Right ventricle myocardium superior (tissue), 1 donor: ENCODE measurements at regions not wholly inside any gene's neighbourhood (a gene's known extent, or its start where the extent isn't known, plus 50 kb on each side); places are given as distances from the start of the nearest gene placed in this dataset.
A peak's percentile ranks its signal among the peaks of the same experiment; 100 is the strongest.
"Not testable (repeated sequence)": the region's sequence is repeated elsewhere in the genome, so short reads cannot be mapped to it uniquely, and the experiment has no call there.

ENCODE experiments used
- ATAC-seq: fragments of 200-7000 bp; cut with Tn5 transposase; one replicate; pipeline ENCODE4 v1.9.1; 2020; ENCODE audit warnings: mild to moderate bottlenecking; ENCODE audit not compliant: poor library complexity
- DNase-seq: peaks from one replicate; pipeline ENCODE4 v3.0.0-alpha.2; 2020
- intact Hi-C: fragments of 100-400 bp; cut with DNase I; formaldehyde crosslinking; loops from one replicate; pipeline ENCODE4 v1.11.2; 2022
- donor health status: DM: no; HTN: yes; CAD: no; lungs with severe emphysema.

DNA sequence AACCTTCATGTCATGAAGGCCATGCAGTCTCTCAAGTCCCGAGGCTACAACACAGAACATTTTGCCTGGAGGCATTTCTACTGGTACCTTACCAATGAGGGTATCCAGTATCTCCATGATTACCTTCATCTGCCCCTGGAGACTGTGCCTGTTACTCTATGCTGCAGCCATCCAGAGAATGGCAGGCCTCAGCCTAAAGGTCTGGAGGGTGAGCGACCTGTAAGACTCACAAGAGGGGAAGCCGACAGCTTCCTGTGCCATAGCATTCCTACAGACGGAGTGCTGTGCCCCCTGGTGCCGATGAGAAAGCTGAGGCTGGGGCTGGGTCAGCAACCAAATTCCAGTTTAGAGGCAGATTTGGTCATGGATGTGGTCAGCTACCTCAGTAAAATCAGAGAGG is 51.3 kb upstream of the CADPS start:
- ATAC-seq (peak; percentile 58), DNase-seq (no peak)
- intact Hi-C loops = loop anchor here (10.0 kb wide), 1 partner anchor 262 kb away; no protein-coding TSS in a partner anchor

DNA sequence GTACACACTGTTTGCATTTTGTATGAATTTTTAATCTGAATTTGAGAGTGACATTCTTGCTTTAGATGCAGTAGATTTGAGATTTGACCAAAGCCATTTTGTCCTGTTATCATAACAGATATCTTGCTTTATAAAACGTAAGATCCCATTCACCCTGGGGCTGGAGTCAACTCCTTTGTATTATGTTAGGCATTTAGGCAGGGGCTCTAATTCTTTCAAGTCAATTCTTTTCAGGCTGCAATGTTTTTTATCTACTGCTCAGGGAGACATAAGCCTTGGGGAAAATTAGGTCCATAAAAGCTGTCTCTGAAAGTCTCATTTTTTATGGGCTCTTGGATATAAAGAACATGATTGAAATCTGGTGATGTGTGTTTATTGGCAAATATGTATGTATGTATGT is 53.0 kb upstream of the CADPS start:
- intact Hi-C loops = loop anchor here (10.0 kb wide), 1 partner anchor 263 kb away; no protein-coding TSS in a partner anchor
- no peak for ATAC-seq

DNA sequence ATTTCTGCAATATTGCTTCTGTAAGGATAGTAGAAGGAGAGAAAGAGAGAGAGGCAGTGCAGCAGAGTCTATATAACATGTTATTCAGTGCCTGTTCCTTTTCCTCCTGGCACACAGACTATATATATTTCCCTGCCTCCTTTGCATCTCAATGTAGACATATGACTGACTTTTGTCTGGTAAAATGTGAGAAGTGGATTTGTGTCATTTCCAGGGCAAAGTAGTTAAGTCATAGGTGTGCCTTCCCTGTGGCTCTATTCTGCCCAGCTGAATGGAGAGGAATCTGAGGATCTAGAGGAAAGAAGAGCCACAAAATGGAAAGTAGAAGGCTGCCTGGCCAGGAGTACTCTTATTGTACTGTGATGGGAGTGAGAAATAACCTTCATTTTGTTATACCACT is 54.6 kb upstream of the CADPS start:
- intact Hi-C loops = loop anchor here (10.0 kb wide), 1 partner anchor 265 kb away; no protein-coding TSS in a partner anchor
- ATAC-seq = no peak
- no peak for DNase-seq

More for the DNA sequence above, 53.0 kb upstream of the CADPS start:
- DNase-seq = no peak

DNA sequence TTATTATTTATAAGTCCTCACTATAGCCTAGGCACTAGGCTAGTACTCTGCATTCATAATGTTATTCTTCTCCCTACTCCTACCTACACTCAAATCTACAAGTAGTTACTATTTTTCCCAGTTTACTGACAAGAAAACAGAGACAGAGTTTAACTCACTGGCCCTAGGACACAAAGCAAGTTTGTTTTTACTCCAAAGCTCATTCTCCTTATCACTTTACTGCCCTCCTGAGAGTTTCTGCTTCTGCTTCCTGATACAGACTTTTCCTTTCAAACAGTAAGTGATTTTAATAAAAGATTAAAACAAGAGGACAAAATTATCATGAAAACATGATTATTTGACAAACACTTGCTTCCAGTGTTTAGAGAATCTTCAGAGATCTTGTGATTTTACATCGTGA is 60.6 kb upstream of the CADPS start:
- DNase-seq = no peak
- intact Hi-C loops = no loop called here
- no peak for ATAC-seq

DNA sequence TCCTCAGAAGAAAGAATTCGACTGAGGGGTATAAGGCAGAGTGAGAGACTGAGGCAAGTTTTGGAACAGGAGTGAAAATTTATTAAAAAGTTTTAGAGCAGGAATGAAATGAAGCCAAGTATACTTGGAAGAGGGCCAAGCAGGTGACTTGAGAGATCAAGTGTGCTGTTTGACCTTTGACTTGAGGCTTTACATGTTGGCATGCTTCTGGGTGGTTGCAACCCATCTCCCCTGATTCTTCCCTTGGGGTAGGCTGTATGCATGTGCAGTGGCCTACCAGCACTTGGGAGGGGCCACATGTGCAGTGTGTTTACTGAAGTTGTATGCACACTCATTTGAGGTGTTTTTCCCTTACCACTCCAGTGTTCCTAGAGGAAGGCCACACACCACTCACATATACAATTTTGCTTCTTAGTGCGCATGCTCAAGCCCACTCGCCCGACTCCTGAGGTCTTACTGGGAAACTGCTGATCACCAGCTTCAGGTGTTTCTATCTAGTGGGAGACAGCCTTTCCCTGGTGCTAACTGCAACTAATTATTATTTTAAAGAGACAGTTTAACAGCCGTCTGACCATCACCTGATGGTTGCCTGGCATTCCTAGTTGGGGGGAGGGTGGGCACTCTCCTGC is 61.5 kb upstream of the CADPS start:
- intact Hi-C loops = no loop called here
- no peak for DNase-seq
- ATAC-seq = no peak

DNA sequence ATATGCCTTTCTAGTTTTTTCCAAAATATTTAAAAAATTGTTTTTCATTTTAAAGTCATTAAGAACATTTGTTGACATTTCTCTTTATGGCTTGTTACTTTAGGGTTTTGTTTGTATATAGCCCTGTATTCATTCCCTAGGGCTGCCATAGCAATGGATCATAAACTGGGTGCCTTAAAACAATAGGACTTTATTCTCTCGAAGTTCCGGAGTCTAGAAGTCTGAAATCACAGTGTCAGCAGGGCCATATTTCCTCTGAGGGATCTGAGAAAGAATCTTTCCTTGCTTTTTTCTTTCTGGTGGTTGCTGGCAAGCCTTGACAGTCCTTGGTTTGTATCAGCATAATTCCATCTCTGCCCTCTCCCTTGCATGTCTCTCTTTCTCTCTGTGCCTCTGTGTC is 63.4 kb upstream of the CADPS start:
- intact Hi-C loops = no loop called here
- no peak for ATAC-seq

DNA sequence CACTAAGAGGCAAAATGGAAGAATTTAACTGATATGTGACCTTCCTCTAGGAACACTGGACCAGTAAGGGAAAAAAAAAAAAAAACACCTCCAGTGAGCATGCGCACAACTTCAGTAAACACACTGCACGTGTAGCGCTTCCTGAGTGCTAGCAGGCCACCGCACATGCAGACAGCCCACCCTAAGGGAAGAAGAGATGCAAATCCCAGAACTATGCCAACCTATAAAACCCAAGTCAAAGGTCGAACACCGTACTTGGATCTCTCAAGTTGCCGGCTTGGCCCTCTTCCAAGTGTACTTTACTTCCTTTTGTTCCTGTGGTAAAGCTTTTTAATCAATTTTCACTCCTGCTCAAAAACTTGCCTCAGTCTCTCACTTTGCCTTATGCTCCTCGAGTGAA is 64.5 kb upstream of the CADPS start:
- intact Hi-C loops = no loop called here
- no peak for ATAC-seq
- DNase-seq = no peak

More for the DNA sequence above, 63.4 kb upstream of the CADPS start:
- no peak for DNase-seq

DNA sequence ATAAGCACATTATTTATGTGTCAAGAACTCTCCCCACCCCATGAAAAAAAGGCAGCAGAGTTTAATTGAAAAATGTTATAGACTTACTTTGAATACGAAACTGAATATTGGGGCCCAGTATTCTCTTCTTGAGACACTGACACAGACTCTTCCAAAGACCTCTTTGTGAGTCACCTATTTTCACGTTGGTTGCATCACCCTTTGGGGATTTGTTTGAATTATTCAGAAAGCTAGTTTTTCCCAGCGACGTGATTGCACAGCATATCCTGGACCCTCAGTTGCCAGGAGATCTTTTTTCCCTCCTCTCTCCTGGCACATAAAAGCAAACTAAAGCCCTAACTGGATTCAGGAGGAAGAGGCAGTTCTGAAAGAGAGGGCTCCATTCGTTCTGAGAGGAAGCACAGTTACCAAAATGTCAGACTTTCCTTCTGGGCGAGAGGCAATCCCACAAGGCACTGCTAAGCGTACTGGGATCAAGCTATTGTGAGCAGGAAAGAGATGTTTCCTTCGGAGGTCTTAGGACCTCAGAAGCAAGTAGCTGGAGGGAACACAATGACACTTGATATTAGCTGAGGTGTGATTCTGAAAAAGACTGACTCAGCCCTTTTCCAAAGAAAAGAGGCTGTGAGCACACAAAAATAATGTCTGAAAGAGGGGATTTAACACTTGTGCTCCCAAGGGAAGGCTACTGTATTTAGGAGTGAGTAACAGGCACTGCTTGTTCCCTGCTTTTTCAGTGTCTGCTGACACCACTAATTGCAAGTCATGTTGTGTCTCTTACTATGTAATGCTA is 65.8 kb upstream of the CADPS start:
- no peak for ATAC-seq
- intact Hi-C loops = no loop called here
- no peak for DNase-seq

DNA sequence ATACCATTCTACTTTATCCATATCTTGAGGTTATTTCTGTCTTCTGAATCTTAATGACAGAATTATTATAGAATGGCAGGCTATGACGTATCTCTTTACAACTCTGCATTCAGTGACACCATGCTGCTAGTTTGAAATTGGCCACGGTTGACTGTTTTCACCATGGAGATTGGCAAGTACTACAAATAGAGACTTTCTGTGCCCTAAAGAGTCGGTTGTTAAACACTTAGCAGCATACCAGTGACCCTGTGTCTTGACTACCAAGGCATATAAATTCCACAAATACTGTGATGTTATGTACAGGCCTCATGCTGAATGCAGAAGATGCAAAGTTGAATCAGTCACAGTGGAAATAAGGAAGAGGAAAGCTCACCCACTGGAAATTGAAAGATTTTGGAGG is 67.0 kb upstream of the CADPS start:
- intact Hi-C loops = no loop called here
- no peak for DNase-seq
- no peak for ATAC-seq

DNA sequence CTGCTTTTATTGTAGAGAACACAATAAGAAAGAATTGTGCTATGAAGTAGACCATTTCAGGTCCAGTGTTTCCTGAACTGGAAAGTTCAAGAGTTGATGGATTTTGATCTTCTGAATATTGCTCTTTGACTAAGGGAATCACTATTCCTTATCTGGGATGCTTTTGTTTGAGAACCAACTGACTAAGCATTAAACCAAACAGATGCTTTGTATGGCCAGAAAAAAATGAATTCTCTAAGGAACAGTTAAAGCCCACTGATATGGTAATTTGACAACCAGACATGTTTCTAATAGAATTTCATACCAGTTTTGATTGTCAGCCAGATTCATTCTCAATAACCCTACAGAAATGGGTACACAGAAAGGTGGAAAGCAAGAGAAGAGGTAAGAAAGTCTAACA is 67.5 kb upstream of the CADPS start:
- DNase-seq = no peak
- ATAC-seq = no peak
- intact Hi-C loops = no loop called here

DNA sequence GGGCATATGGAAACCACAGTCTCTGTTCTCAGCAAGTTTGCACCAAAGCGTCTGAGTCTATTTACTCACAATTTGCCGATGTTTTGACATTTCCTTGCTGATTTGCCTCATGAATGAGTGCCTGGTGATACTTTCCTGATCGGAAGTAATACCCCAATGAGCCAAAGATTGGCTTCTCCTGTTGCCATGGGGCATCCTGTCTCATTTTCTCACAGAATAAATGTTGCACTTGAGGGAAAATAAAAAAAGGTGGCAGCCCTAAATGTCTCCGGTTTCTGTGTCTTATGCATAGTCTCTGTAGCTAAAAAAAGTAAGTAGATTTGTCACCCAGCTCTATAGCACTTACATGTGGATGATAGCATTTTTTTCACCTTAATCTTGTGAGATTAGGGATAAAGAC is 73.7 kb upstream of the CADPS start:
- DNase-seq (no peak), ATAC-seq (no peak)
- intact Hi-C loops = no loop called here

DNA sequence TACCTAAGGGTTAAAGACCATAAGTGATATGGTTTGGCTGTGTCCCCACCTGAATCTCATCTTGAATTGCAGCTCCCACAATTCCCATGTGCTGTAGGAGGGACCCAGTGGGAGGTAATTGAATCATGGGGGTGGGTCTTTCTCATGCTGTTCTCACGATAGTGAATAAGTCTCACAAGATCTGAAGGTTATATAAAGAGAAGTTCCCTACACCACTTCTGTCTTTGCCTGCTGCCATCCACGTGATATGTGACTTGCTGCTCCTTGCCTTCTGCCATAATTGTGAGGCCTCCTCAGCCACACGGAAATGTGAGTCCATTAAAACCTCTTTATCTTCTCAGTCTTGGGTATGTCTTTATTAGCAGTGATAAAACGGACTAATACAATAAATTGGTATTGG is 75.0 kb upstream of the CADPS start:
- intact Hi-C loops = no loop called here
- DNase-seq = no peak
- no peak for ATAC-seq

DNA sequence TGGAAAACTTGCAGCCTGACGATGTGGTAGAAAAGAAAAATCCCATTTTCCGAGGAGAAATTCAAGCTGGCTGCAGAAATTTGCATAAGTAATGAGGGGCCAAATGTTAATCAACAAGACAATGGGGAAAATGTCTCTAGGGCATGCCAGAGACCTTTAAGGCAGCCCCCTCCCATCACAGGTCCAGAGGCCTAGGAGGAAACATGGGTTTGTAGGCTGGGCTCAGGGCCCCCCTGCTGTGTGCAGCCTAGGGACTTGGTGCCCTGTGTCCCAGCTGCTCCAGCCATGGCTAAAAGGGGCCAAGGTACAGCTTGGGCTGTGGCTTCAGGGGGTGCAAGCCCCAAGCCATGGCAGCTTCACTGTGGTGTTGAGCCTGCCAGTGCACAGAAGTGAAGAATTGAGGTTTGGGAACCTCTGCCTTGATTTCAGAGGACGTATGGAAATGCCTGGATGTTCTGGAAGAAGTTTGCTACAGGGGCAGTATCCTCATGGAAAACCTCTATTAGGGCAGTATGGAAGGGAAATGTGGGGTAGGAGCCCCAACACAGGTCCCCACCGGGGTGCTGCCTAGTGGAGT is 75.9 kb upstream of the CADPS start:
- no peak for ATAC-seq
- intact Hi-C loops = no loop called here
- DNase-seq = no peak

DNA sequence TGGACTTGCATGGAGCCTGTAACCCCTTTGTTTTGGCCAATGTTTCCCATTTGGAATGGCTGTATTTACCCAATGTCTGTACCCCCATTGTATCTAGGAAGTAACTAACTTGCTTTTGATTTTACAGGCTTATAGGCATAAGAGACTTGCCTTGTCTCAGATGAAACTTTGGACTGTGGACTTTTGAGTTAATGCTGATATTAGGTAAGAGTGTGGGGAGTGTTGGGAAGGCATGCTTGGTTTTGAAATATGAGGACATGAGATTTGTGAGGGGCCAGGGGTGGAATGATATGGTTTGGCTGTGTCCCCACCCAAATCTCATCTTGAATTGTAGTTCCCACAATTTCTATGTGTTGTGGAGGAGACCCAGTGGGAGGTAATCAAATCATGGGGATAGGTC is 76.7 kb upstream of the CADPS start:
- DNase-seq, intact Hi-C loops, ATAC-seq: not testable (repeated sequence)

DNA sequence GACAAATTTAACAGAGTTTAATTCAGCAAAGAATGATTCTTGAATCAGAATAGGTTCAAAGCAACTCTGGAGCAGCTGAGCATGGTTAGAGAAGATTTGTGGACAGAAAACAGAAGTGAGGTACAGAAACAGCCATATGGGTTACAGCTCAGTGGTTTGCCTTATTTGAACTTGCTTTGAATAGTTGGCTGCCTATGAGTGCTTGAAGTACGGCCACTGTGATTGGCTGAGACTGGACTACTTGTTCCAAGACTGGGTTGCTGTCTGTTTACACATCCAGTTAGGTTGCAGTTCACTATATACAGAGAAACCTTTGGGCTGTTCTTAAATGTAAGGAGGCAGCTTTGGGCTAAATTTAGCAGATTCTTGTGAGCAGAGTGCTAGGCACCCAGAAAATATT is 79.4 kb upstream of the CADPS start:
- no peak for ATAC-seq
- intact Hi-C loops = no loop called here

DNA sequence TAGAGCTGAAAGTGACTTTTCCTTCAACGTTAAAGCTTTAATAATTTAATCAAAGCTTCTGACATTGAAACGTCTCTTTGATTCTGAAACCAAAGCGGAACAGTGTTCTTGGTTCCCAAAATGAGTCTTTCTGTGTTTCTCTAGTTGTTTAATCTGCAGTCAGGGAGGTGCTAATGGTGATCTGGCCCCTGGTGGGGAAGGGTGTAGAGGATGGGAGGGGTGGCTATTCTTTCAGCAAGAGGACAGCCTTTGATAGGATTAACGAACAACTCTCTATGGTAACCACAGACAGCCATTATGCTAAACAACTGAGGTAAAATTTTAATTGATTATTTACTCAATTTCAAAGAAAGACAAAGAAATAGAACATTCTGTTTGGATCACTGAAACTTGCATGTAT is 79.9 kb upstream of the CADPS start:
- DNase-seq (no peak), ATAC-seq (no peak)
- intact Hi-C loops = no loop called here

More for the DNA sequence above, 79.4 kb upstream of the CADPS start:
- DNase-seq = no peak

DNA sequence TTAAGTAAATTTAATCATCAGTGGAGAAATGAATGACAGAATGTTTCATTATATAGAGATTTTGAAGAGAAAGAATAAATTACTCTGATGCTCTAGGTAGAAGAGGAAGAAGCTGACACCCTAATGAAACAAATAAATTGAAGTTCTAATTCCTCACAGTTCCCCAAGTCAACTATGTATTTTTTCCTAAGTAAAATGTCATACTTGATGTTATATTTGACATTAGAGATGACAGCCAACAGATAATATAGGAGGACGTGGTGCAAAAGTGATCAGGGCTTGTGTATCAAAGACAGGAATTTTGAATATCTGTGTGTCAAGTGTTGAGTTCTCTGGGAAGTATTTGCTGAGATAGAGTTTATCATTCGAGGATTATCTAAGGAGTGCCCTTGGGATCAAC is 81.2 kb upstream of the CADPS start:
- intact Hi-C loops = no loop called here

DNA sequence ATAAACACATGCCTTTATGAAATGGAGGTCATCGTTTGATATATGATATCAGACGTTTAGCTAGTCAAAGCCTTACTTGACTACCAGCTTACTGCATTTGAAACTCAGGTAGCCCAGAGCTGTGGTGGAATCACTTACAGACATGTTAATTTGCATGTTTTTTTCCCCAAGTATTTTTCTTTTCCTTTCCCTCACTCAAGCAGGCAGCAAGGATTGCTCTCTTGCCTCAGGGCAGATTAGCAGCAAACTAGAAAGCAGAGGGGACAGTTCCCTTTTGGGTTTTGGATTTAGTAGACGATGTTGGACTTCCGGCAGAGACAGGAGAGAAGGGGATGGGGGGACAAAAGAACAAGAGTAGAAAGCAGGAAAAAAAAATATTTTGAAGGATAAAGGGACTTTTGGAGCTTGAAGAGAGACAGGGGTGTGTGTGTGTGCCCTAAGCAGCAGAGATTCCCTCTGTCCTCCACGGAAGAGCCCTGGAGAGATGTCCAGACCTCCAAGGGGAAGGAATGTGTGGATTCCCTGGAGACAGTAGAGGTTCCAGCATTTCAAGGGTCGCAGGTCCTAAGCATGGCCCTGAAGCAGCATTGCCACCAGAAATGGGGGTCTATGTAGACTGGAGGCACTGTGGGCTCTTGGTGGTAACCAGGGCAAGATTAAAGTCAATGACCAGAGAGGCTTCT is 86.8 kb upstream of the CADPS start:
- intact Hi-C loops = no loop called here
- ATAC-seq (no peak), DNase-seq (no peak)

More for the DNA sequence above, 81.2 kb upstream of the CADPS start:
- ATAC-seq (no peak), DNase-seq (no peak)

DNA sequence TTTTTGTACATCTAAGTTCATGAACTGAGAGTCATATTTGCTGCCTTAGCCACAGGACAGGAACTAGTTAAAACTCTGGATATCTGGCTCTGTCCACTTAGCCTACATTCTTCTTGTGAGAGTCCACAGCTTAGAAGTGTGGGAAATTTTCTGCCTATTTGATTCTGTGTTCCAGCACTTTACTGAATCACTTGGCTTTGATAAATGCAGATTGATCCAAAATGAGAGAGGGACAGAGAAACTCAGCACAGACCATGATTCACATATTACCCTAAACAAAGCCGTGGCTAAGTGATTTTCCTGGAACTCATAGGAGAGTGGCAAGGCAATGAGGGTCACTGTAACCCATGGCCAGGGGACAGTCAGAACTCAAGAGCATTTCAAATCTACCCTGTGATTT is 87.5 kb upstream of the CADPS start:
- intact Hi-C loops = no loop called here
- DNase-seq = no peak
- ATAC-seq = no peak
